A549 (cell line): ENCODE measurements at regions not wholly inside any gene's neighbourhood (a gene's known extent, or its start where the extent isn't known, plus 50 kb on each side); places are given as distances from the start of the nearest gene placed in this dataset.

ENCODE experiments used
- ATAC-seq, 2 experiments: fragments of 200-7000 bp in 1 of 2; fragments of >200 bp in 1 of 2; cut with Nextera tagmentation in 1 of 2; cut with Tn5 transposase in 1 of 2; 3 replicates each; pipeline versions ENCODE4 v1.8.0 to v1.9.1; 2018 to 2020; ENCODE audit warnings: mild to moderate bottlenecking in 1 of 2, moderate library complexity in 1 of 2
- CTCF ChIA-PET: fragments of 300-600 bp; sonication (Branson Sonifier 250); formaldehyde crosslinking; extraction: SDS; loops from one replicate; lab custom pipeline; 2021; ENCODE audit warnings: antibody characterized with exemption, inconsistent platforms; lab: Yijun Ruan, JAX
- POLR2A ChIA-PET: fragments of 350-600 bp; formaldehyde crosslinking; extraction: SDS; loops from one replicate; lab custom pipeline; 2021; ENCODE audit warnings: antibody characterized with exemption, inconsistent platforms; lab: Yijun Ruan, JAX
- DNase-seq, 2 experiments: peaks; one replicate each; pipeline versions ENCODE4 v3.0.0 to v3.0.0-alpha.2; 2011 to 2016; ENCODE audit warnings: low read depth in 1 of 2, low spot score in 1 of 2
- FAIRE-seq: peaks from 2 replicates; lab custom pipeline; 2011; peaks lifted over from hg19 to GRCh38; lab: Jason Lieb, UNC
- H3K27ac ChIP-seq, 2 experiments: fragments of >200 bp; sonication (Bioruptor Twin); formaldehyde crosslinking; 3 replicates each; pipeline ENCODE4 v1.5.1; 2016 to 2017
- H3K4me1 ChIP-seq: fragments of >200 bp; sonication (Bioruptor Twin); formaldehyde crosslinking; 3 replicates; pipeline ENCODE4 v1.6.1; 2016
- H3K4me2 ChIP-seq: fragments of >200 bp; sonication (Bioruptor Twin); formaldehyde crosslinking; 3 replicates; pipeline ENCODE4 v1.6.1; 2016
- H3K4me3 ChIP-seq: fragments of >200 bp; sonication (Bioruptor Twin); formaldehyde crosslinking; 3 replicates; pipeline ENCODE4 v1.5.1; 2016
- H3K9me3 ChIP-seq: fragments of >200 bp; sonication (Bioruptor Twin); formaldehyde crosslinking; 3 replicates; pipeline ENCODE4 v1.6.1; 2016
- CEBPB ChIP-seq, 2 experiments: fragments of >200 bp in 1 of 2; sonication (Bioruptor Twin) in 1 of 2; formaldehyde crosslinking in 1 of 2; IDR thresholded peaks; 2 replicates each; pipeline ENCODE4 v1.6.1; 2012 to 2016
- CTCF ChIP-seq: fragments of >200 bp; sonication (Bioruptor Twin); formaldehyde crosslinking; IDR thresholded peaks from 3 replicates; pipeline ENCODE4 v1.5.1; 2016
- E2F6 ChIP-seq: IDR thresholded peaks from 2 replicates; pipeline ENCODE4 v1.6.1; 2012; ENCODE audit warnings: low read depth, borderline replicate concordance
- FOSB ChIP-seq: fragments of 250-450 bp; sonication (Bioruptor Pico); IDR thresholded peaks from 2 replicates; pipeline ENCODE4 v1.5.0; 2020; ENCODE audit warnings: mild to moderate bottlenecking, moderate library complexity
- FOSL2 ChIP-seq, 2 experiments: fragments of 450-650 bp in 1 of 2; fragments of >200 bp in 1 of 2; sonication (Bioruptor Twin) in 1 of 2; formaldehyde crosslinking; IDR thresholded peaks; 2 replicates each; pipeline versions ENCODE4 v1.5.0 to v1.6.1; 2016 to 2020; ENCODE audit warnings: mild to moderate bottlenecking in 1 of 2, moderate library complexity in 1 of 2
- GATA3 ChIP-seq: IDR thresholded peaks from 2 replicates; pipeline ENCODE4 v1.6.1; 2012; ENCODE audit warnings: borderline replicate concordance
- HOXB5 ChIP-seq: fragments of 250-450 bp; sonication (Bioruptor Pico); IDR thresholded peaks from 2 replicates; pipeline ENCODE4 v1.5.0; 2020; ENCODE audit warnings: mild to moderate bottlenecking, moderate library complexity
- JUNB ChIP-seq: fragments of >200 bp; sonication (Bioruptor Twin); formaldehyde crosslinking; IDR thresholded peaks from 2 replicates; pipeline ENCODE4 v1.6.1; 2016
- KDM1A ChIP-seq: fragments of 200-600 bp; sonication (generic); IDR thresholded peaks from 2 replicates; pipeline ENCODE4 v1.6.1; 2016; ENCODE audit warnings: low read depth, mild to moderate bottlenecking
- KDM5A ChIP-seq: fragments of 200-600 bp; sonication (generic); IDR thresholded peaks from 2 replicates; pipeline ENCODE4 v1.6.1; 2016; ENCODE audit warnings: antibody characterized with exemption, mild to moderate bottlenecking
- MYC ChIP-seq: IDR thresholded peaks from 2 replicates; pipeline ENCODE4 v1.6.1; 2012; ENCODE audit warnings: mild to moderate bottlenecking, inconsistent platforms, low read length, improper control_type of control experiment, borderline replicate concordance
- PHF8 ChIP-seq: fragments of 200-600 bp; sonication (generic); IDR thresholded peaks from 2 replicates; pipeline ENCODE4 v1.6.1; 2016; ENCODE audit warnings: low read depth, mild to moderate bottlenecking, antibody characterized with exemption, moderate library complexity, borderline replicate concordance
- POLR2A ChIP-seq: IDR thresholded peaks from 2 replicates; pipeline ENCODE4 v1.6.1; 2012; ENCODE audit warnings: mild to moderate bottlenecking, low read length
- RCOR1 ChIP-seq: fragments of 150-350 bp; IDR thresholded peaks from 2 replicates; pipeline ENCODE4 v1.6.1; 2014; ENCODE audit warnings: antibody characterized with exemption, low read length, low read depth
- REST ChIP-seq: fragments of 200-600 bp; sonication (generic); IDR thresholded peaks from 2 replicates; pipeline ENCODE4 v1.6.1; 2016; ENCODE audit warnings: antibody characterized with exemption, mild to moderate bottlenecking, moderate library complexity
- TP53 ChIP-seq: fragments of 250-450 bp; sonication (Bioruptor Pico); IDR thresholded peaks from 2 replicates; pipeline ENCODE4 v1.5.0; 2021; ENCODE audit warnings: mild to moderate bottlenecking, moderate library complexity
- ZC3H11A ChIP-seq: fragments of 450-650 bp; IDR thresholded peaks from 2 replicates; pipeline ENCODE4 v1.6.1; 2014; ENCODE audit warnings: antibody characterized with exemption, mild to moderate bottlenecking
- ZSCAN20 ChIP-seq: fragments of 250-450 bp; sonication (Bioruptor Pico); IDR thresholded peaks from 2 replicates; pipeline ENCODE4 v1.8.0; 2022; ENCODE audit warnings: mild to moderate bottlenecking, moderate library complexity
- WGBS: methylation state at CpG from one replicate; pipeline ENCODE4 v1.1.6; 2017; ENCODE audit errors: missing lambda C conversion rate; 5-methylcytosine and 5-hydroxymethylcytosine counted together
- TF ChIP-seq, protein P1 (sequence below): fragments of 250-450 bp; sonication (Bioruptor Pico); IDR thresholded peaks from 2 replicates; pipeline ENCODE4 v1.5.0; 2020; ENCODE audit warnings: low read depth, mild to moderate bottlenecking, moderate library complexity
- TF ChIP-seq, protein P2 (sequence below): fragments of 150-350 bp; IDR thresholded peaks from 2 replicates; pipeline ENCODE4 v1.6.1; 2014; ENCODE audit warnings: low read depth, mild to moderate bottlenecking, low read length

GRCh38 chr1:221865808-221866207 lies 123.9 kb upstream of the DUSP10 start:
- no peak for DNase-seq

GRCh38 chr1:221863635-221864034 lies 121.7 kb upstream of the DUSP10 start:
- Histone ChIP-seq H3K27ac (no peak overlapping the region), H3K4me3 (no peak overlapping the region), H3K9me3 (no peaks in the 10 kb centered on the region), H3K4me1 (peaks cover 6% of the 10 kb centered on the region; the same call in 2 of the 3 replicates), H3K4me2 (no peak overlapping the region)
- FAIRE-seq (no peak), DNase-seq (no peak), ATAC-seq (no peak)
- TF ChIP-seq KDM1A (no peak), RCOR1 (no peak), REST (no peak), CTCF (no peak), TP53 (no peak), E2F6 (no peak), JUNB (no peak)
- TF ChIP-seq, protein P1, sequence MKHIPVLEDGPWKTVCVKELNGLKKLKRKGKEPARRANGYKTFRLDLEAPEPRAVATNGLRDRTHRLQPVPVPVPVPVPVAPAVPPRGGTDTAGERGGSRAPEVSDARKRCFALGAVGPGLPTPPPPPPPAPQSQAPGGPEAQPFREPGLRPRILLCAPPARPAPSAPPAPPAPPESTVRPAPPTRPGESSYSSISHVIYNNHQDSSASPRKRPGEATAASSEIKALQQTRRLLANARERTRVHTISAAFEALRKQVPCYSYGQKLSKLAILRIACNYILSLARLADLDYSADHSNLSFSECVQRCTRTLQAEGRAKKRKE (CRISPR knock-in tag): no peak
- ChIA-PET CTCF (interaction anchor here (0.8 to 2.8 kb wide), 2 partner anchors 121 to 385 kb away, joined by 3 to 7 read pairs; partner anchors contain the start of gene DUSP10), POLR2A (no interaction called here)
- 81% methylated on average over 3 of the region's 3 CpGs for WGBS

More at GRCh38 chr1:221865808-221866207, 123.9 kb upstream of the DUSP10 start:
- FAIRE-seq: no peak
- H3K4me3 ChIP-seq: no peak overlapping the region
- H3K4me2 ChIP-seq: no peak overlapping the region
- H3K9me3 ChIP-seq: no peaks in the 10 kb centered on the region
- H3K4me1 ChIP-seq: peaks cover 19% of the 10 kb centered on the region
- no peak overlapping the region for H3K27ac ChIP-seq
- TF ChIP-seq HOXB5 (CRISPR knock-in tag) (no peak), FOSB (CRISPR knock-in tag) (no peak), CEBPB (IDR thresholded peaks at IDR 0.05) (no peak), MYC (no peak), POLR2A (no peak), PHF8 (no peak), ZC3H11A (no peak), KDM5A (no peak), GATA3 (no peak), E2F6 (no peak), FOSL2 (IDR thresholded peaks at IDR 0.05) (no peak), FOSL2 (CRISPR knock-in tag; IDR thresholded peaks at IDR 0.05) (no peak), ZSCAN20 (CRISPR knock-in tag) (no peak)
- TF ChIP-seq, protein P2, sequence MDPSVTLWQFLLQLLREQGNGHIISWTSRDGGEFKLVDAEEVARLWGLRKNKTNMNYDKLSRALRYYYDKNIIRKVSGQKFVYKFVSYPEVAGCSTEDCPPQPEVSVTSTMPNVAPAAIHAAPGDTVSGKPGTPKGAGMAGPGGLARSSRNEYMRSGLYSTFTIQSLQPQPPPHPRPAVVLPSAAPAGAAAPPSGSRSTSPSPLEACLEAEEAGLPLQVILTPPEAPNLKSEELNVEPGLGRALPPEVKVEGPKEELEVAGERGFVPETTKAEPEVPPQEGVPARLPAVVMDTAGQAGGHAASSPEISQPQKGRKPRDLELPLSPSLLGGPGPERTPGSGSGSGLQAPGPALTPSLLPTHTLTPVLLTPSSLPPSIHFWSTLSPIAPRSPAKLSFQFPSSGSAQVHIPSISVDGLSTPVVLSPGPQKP: no peak
- ChIA-PET POLR2A (no interaction called here), CTCF (interaction anchor here (2.8 kb wide), 1 partner anchor 388 kb away, joined by 7 read pairs; no protein-coding TSS in a partner anchor)
- 78% methylated on average over 4 of the region's 4 CpGs for WGBS
- no peak for ATAC-seq
